Gastrocnemius medialis (tissue), 4 donors: ENCODE measurements at regions not wholly inside any gene's neighbourhood (a gene's known extent, or its start where the extent isn't known, plus 50 kb on each side); places are given as distances from the start of the nearest gene placed in this dataset.

Experiments used
- CTCF ChIP-seq, 5 experiments: fragments of 450-650 bp in 3 of 5; fragments of 200-600 bp in 2 of 5; sonication (generic) in 2 of 5; IDR thresholded peaks in 4 of 5; conservative IDR thresholded peaks in 1 of 5; 1 replicate in 4 of 5; 2 replicates in 1 of 5; pipeline ENCODE4 v1.5.1; 2016 to 2019; ENCODE audit warnings: antibody characterized with exemption in 5 of 5, mild to moderate bottlenecking in 3 of 5, moderate library complexity in 3 of 5
- POLR2A ChIP-seq, 2 donors: fragments of 450-650 bp; IDR thresholded peaks; one replicate each; pipeline ENCODE4 v1.6.1; 2017; ENCODE audit warnings: antibody characterized with exemption in 2 of 2, mild to moderate bottlenecking in 2 of 2, moderate library complexity in 2 of 2

GRCh38 chr1:14057640-14058039 lies 357.7 kb downstream of the PRDM2 start:
- no peak for TF ChIP-seq CTCF (IDR thresholded peaks at IDR 0.05 in 4 of 5, conservative IDR thresholded peaks at IDR 0.05 in 1 of 5)
- TF ChIP-seq POLR2A (IDR thresholded peaks at IDR 0.05), result no peak
